Right renal cortex interstitium (tissue), 3 donors: ENCODE measurements at regions not wholly inside any gene's neighbourhood (a gene's known extent, or its start where the extent isn't known, plus 50 kb on each side); places are given as distances from the start of the nearest gene placed in this dataset.

ENCODE experiments used
- DNase-seq, 3 donors: peaks; one replicate each; pipeline ENCODE4 v3.0.0-alpha.2; 2013; ENCODE audit warnings: low read depth in 3 of 3, low spot score in 2 of 3

DNA sequence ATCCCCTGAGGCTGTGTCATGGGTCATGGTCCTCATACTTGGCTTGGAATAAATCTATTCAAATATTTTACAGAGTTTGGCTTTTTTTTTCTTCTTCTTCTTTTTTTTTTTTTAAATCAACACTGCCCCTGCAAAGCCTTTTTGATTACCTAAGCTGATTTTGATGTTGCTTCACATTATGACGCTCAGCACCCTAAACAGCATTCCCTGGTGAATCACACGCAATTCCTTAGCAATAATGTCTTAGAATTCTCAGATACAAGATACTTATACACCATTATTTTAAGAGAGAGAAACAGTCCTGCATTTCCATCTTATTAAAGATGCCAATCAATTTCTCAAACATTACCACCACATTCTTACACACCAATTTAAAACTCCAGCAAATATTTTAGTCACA is 323.7 kb upstream of the IGFBP3 start:
- no peak for DNase-seq

DNA sequence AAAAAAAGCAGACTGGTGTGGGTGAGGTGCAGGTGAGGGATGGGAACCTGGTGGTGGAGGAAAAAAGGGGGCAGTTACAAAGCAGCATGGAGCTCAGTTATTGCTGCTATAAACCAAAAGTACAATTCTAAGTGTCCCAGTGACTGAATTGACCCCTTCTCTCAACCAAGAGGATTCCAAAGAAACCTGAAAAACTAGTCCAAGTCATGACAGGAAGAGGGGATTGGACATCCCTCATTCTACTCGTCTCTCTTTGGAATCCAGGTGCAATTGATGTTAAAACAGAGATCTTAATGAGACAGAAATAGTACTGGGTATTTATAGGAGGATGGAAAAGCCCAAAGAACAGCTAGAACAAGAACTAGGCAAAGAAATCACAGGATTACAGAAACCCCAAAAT is 322.3 kb upstream of the IGFBP3 start:
- DNase-seq = no peak

DNA sequence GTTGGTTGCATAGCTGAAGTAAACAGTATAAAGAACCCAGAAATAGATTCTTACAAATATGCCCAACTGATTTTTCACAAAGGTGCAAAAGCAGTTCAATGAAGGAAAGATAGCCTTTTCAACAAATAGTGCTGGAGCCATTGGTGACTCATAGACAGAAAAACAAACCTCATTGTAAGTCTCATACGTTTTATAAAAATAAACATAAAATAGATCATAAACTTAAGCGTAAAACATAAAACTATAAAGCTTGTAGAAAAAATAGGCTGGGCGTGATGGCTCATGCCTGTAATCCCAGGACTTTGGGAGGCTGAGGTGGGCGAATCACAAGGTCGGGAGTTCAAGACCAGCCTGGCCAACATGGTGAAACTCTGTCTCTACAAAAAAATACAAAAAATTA is 318.8 kb upstream of the IGFBP3 start:
- DNase-seq = no peak

DNA sequence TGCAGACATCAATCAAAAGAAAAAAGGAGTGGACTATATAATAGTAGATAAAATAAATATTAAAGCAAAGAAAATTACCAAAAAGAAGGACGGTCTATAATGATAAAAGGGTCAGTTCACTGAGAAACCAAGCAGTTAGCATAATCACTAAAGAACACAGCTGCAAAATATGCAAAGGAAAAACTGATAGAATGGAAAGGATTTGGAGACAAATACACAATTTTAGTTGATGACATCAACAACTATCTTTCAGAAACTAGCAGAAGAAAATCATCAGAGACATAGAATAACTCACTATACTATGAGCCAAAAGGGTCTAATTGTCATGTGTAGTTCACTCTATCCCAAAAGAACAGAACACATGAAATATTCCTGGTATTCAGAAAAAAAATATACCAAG is 316.4 kb upstream of the IGFBP3 start:
- no peak for DNase-seq

DNA sequence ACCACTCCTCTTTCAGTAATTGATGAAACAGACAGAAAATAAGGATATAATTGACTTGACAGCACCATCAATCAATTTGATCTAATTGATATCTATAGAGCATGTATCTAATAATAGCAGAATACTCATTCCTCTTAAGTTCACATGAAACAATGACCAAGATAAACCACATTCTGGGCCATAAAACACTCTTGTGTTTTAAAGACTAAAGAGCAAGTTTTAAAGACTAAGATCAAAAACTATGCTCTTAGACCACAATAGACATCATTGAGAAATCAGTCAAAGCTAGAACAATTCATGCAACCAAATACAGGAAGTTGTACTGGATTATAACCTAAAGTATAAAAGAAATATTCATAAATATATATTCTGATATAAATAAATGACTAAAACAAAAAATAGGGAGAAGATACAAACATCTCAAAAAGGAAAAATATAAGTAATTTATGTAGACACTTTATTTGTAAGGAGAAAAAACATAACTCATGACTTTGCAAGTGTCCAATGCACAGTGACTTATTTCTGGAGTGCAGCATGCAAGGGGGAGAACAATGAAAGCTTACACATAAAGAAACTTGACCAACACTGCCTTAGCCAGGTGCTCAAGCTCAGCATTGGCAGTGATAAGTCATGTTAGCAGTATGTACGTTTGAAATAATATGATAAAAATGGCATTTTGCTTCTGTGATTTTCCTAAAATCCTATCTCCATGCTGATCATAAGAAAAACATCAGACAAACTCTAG is 312.7 kb upstream of the IGFBP3 start:
- DNase-seq = no peak

DNA sequence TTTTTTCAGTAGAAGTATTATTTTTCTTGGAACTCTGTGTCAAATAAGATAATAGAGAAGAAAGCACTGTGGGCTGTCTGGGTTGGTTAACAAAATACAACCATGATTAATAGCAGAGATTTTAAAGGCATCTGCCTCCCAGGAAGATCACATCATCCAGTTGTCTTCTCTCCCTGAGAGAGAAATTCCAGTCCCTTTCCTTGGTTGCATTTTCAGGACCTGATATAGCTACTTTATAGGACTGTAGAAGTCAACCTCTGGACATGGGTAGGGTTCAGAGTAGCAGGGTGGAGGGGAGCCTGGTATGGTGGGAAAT is 309.9 kb upstream of the IGFBP3 start:
- DNase-seq = no peak

DNA sequence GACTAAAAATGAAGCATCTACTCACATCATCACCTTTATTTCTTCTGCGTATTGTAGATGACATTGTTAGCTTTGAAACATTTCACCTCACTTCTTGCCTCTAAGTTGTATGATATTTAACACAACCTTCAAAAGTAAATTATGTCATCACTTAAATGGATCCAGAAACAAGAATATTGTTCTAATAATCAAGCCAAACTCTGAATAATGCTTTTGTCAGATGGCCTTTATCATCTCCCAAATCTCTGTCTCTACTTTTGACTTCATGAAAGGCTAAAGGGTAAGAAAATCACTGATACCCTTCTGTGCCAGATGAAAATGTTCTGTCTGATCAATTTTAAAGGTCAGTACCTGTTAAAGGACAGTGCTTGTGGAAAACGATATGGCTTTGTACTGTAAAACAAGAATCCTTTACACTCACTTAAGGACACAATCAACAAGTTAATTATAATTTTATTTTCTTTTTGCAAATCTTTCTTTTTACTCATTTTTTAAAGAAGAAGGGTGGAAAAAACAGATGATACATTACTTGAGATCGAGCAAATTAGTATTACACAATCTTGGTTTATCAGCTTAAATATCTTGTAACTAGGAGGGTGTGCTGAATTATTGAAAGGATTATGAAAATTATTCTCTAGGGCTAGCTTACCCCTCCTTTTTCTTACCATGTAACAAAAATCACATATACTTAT is 309.4 kb upstream of the IGFBP3 start:
- DNase-seq = no peak

DNA sequence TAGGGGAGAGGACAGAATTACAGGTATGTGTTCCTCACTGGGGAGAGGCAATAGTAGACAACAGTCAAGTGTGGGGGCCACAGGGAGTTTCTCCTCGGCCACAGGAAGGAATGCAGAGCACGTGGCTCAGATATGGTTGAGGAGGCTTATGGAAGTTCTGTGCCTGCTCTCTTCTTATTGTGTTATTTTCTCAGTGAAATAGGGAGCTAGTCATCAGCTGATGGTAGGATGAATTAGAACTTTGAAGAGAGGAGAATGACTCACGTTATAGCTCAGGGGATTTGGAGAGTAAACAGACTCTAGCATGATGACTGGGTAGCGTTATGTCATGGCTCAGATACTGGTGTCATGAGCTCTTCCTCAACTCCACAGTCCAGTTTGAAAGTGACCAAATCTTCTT is 308.3 kb upstream of the IGFBP3 start:
- no peak for DNase-seq

DNA sequence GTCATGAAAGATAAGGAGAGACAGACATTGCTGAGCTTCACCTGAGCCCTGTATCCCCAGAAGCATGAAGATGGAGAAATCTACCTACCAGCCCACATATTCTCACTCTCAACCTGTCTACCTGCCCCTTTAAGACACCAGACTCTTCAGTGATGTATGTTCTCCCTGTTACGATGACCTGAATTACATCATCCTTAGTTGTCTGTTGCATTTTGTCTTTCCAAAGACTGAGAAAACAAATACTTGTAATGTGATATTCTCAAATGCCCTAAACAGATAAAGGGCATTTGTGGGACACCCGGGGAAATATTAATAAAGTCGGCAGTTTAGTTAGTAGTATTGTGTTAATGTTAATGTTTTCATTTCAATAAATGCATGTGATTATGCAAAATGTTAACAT is 305.8 kb upstream of the IGFBP3 start:
- DNase-seq = no peak

DNA sequence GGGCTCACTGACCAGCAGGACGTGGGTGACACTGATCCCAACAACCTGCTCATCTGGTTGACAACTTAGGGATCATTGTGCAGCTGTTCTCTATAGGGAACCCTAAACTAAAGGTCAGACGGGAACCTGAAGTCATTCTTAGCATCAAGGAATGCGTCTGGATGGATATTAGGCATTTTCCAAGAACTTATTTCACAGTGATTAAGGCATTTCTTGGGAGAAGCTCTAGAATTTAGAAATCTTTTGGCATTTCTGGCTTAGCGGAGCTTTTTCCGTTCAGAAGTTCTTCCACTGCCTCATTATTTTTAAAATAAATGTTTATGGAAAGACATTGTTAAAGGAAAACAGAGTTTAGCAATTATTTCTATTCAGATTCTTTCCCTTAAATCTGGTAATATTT is 303.3 kb upstream of the IGFBP3 start:
- DNase-seq = no peak

DNA sequence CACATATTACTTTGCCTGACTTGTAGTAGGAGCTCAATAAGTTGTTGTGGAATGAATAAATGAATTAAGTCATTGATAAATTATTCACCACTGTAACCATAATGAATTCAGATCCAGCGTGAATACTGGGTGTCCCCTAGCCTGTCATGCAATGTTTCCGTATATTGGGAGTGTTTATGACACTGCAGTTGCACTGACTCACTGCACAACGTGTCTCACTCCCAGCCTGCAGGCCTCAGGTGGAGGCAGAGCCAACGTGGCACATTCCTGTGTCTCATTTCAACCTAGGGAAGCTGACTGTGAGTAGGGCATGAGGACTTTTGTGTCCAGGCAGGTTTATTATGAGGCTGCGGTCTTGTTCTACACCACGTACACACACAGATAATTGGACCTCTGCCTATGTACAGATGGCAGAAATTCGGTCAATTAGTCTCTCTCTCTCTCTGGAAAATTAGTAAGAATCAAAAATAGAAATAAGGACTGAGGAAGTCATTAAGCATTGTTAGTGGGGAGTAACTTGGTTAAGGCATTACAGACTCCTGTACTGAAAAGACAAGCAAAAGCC is 299.1 kb upstream of the IGFBP3 start:
- DNase-seq = no peak

DNA sequence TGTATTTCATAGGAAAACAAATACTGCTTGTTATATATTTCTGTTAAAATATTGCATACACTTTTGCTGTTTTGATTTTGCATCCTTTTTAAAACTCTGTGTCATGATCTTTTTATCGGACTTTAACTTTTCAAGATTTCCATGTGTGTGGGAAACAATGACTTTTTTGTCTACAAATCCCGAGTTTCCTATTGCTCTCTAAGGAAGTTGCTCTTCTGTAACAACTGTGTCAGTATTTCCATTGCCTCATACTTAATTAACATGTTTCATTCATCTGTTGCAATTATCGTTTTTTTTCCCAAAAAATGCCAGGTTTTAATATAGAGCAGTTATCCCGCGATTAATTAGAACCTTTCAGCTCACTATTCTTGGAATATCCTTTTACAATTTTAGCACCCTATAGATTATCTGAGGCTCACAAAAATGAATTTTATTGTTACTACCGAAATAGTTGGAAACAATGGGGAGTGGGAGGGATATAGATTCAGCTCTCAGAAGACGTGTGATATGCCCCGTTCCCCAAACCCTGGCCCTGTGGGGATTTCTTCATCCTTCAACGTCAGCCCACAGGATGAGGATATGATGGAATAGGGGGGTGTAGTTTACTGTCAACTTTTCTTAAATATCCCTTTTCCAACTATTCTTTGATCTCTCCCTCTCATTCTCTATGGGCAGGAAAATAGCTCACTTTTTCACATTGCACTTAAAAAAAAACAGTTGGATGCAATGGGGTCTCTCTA is 297.6 kb upstream of the IGFBP3 start:
- no peak for DNase-seq

DNA sequence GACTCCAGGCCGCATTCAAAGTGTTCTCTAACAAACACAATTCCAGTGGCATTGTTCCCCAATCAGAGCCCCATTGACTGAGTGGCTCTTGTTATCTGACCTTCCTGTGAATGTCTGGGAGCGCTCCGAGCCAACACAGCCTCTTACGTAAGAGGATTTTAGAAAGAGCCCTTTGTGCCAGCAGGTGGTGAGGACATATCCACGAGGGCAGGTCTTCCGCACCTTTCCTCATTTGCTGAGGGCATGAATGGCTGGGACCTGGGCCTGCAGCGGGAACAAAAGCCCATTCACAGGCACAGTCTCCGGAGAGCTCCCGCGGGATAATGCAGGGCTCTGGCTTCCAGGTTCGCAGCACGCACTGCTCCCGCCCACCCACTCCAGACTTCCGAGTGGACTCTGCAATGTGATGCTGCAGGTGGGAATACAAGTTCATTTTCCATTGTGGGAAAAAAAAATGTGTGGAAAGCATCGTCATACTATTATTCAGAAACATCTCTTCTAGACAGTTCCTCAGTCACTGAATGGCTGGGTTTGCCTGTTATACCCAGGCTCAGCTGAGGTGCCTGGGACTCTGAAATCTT is 295.0 kb upstream of the IGFBP3 start:
- DNase-seq = no peak

DNA sequence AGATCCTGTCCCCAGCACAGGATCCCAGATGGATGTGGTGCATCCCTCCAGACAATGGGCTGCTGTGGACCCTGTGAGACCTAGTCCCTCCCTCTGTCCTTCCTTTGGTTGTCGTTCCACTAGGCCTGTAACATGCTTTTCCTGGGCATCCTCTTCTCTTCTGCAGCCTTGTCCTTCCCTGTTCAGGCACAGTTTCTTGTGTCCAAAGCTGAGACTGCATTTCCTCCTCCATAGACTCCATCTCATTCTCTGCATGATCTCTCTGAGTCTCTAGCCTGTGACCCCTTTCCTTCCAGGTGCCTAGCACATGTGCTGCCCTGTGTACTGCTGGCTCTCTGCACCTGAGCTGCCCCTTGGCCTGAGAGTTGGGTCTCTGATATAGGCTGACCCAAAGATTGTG is 293.5 kb upstream of the IGFBP3 start:
- no peak for DNase-seq

DNA sequence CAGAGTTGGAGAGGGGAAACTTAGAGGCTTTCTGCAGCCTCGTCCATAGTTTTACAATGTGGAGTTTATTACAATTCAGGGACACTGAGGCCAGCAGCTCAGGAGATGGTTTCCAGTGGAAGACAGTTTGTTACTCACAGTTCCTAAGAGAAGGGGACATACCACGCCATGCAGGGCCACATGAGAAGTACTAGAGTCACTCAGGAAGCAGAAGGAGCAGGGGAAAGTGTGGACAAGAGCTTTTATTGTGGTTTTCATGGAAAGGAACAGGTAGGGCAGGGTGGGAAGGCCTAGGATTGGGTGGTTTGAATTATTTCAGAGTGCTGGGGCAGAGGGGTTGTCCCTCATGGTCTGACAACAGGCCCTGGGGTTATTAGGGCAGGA is 292.1 kb upstream of the IGFBP3 start:
- no peak for DNase-seq

DNA sequence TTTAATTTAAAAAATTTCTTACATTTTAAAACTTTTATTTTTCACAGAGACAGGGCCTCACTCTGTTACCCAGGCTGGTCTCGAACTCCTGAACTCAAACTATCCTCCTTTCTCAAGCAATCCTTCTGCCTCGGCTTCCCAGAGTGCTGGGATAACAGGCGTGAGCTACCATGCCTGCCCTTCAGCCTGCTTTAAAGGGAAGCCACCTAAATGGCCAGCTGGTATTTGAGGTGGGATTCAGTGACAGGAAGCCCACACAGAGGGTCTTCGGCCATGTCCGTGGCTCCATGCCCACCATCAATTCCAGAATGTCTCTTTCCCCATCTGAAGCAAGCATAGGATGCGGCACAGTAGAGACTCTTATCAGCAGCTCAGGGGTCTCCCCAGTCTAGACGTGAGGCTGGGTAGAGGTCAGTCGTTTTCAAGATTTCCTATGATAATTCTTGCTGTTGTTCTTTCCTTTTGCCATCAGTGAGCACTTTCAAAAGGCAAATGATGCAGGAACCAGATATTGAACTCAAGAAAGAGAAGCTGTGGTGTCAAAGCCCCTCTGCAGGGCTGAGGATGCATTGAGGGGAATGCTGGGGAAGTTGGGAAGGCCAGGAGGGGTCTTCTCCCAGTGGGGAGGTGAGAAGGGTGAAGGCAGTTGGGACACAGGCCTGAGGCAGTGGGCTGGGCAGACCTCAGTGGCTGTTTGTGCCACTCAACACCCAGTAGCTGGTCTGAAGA is 291.5 kb upstream of the IGFBP3 start:
- DNase-seq = no peak

DNA sequence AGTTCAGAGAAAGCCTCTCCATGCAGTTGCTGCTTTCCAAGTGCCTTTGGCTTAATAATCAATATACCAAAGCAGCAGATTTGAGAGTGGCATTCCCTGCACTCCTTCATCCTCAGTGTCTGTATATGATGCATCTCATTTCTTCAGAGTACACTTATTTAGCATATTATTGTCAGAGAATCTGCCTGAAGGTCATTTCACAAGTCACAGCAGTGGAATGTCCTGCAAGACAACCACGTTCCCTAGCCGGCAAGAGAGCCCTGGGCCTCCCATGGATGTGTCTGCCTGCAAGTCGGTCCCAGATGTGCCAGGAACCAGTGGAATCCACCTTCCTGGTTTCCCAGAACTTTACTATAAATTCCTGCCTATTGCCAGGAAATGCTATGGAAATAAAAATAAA is 289.4 kb upstream of the IGFBP3 start:
- no peak for DNase-seq

DNA sequence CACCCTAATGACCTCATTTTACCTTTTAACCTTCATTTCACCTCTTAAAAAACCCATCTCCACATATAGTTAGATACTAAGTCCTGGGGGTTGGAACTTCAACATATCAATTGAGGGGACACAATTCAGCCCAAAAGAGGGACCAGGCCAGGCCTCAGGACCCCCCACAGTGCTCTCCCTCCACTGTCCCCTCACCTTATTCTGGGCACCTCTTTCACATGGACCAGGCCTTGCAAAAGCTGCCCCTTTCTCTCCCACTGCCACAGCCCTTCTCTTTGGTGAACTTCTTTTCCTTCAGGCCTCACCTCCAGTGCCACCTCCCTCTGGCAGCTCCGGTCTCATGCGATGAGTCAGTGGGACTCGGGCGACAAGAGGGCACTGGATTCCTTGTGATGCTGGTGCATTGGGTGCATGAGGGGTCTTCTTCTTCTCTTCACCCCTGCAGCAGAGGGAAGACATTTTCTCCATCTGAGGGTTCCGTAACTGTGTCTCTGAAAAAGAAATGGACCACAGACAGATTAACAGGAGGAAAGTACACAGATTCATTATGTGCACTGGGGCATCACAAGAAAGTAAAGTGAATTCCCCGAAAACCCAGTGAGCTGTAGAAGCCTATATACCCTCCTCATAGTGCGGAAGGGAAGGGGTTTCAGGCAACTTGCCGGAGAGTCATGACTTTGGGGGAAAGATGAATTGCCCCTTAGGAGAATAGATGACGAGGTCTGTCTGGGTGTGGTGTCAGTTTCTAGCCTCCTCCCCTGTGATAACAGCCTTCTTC is 288.7 kb upstream of the IGFBP3 start:
- no peak for DNase-seq

DNA sequence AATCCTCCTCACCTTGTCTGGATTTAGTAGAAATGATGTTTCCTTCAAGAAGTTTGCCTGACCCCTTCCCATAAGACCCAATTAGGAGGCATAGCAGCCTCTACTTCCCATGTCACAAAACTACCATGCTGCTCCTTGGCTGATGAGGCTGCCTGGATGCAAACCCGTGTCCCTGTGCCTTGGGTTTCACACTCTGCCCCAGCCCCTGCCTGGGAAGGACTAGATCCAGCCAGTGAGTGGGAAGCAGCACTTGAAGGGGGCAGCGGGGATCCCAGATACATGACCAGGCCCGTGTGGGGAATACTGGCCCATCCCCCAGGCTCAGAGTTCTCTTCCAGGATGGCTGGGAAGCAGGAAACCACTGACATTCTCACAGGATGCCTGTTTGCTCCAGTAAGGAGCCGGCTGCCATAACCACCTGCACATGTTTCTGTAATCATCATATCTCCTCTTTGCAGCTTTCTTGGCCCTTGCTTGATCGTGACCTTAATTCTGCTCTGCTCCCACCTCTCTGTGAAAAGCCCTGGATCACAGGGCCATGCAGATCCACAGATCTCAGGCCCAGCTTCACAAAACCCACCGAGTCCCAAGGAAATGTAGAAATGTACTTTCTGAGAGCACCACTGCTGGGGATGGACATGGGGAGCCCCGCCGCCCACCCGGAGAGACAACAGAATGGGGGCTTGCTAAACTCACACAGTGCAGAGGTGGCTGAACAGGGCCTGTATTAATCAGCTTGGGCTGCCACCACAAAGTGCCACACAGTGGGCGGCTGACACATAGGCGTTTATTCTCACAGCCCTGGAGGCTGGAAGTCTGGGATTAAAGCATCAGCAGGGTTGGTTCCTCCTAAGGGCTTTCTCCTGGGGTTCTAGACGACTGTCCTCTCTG is 287.8 kb upstream of the IGFBP3 start:
- no peak for DNase-seq
